H1 (cell line): ENCODE measurements at regions not wholly inside any gene's neighbourhood (a gene's known extent, or its start where the extent isn't known, plus 50 kb on each side); places are given as distances from the start of the nearest gene placed in this dataset.

ENCODE experiments used
- EZH2 ChIP-seq: fragments of 200-600 bp; sonication (generic); IDR thresholded peaks from 2 replicates; pipeline ENCODE4 v1.7.1; 2012; ENCODE audit warnings: low read depth, mild to moderate bottlenecking, moderate library complexity, low read length, inconsistent platforms; ENCODE audit not compliant: severe bottlenecking
- POLR2A ChIP-seq, 2 experiments: IDR thresholded peaks; 1 replicate in 1 of 2; 2 replicates in 1 of 2; pipeline ENCODE4 v1.6.1; 2011; ENCODE audit warnings: low read depth in 2 of 2, low read length in 2 of 2, mild to moderate bottlenecking in 2 of 2; ENCODE audit errors: control extremely low read depth in 1 of 2
- POLR2AphosphoS5 ChIP-seq: IDR thresholded peaks from 2 replicates; pipeline ENCODE4 v1.6.1; 2011; ENCODE audit warnings: low read depth, low read length
- RAD21 ChIP-seq, 2 experiments: IDR thresholded peaks in 1 of 2; conservative IDR thresholded peaks in 1 of 2; 2 replicates each; pipeline ENCODE4 v1.6.1; 2011; ENCODE audit warnings: low read depth in 2 of 2, low read length in 2 of 2, improper control_type of control experiment in 1 of 2, inconsistent platforms in 1 of 2, mild to moderate bottlenecking in 1 of 2, moderate library complexity in 1 of 2
- RFX5 ChIP-seq: IDR thresholded peaks from 2 replicates; pipeline ENCODE4 v1.6.1; 2011; ENCODE audit warnings: low read depth, low read length, improper control_type of control experiment, borderline replicate concordance
- SP2 ChIP-seq: IDR thresholded peaks from 2 replicates; pipeline ENCODE4 v1.6.1; 2012; ENCODE audit warnings: mild to moderate bottlenecking, low read length, inconsistent platforms
- ZNF274 ChIP-seq: IDR thresholded peaks from 2 replicates; pipeline ENCODE4 v1.7.0; 2012; ENCODE audit warnings: low read length, borderline replicate concordance; ENCODE audit errors: extremely low read depth
- TF ChIP-seq, protein P1 (sequence below), 3 experiments: IDR thresholded peaks; 1 replicate in 2 of 3; 2 replicates in 1 of 3; pipeline versions ENCODE4 v1.5.1 to v1.6.1; 2011; ENCODE audit warnings: low read length in 3 of 3, mild to moderate bottlenecking in 3 of 3, inconsistent platforms in 2 of 3, low read depth in 1 of 3, moderate library complexity in 1 of 3; ENCODE audit not compliant: insufficient read depth in 1 of 3; ENCODE audit errors: control extremely low read depth in 1 of 3

DNA sequence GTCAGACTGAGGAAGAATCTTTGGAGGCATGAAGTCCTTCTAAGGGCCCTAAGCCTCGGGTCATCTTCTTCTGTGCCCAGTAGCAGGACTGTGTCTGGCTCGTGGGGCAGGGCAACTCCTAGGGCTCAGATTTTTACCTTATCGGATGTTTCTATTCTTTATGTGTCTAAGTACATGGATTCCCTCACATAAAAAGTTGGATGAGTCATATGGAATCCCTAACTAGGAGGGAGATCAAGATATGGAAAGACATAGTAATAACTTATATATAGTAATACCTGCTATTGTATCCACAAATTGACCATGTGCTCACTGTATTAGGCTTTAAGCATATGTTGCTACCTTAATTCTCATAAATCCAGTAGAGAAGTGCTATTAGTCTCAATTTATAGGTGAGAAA, 364.5 kb upstream of the CAMK1G start:
- TF ChIP-seq, protein P1, sequence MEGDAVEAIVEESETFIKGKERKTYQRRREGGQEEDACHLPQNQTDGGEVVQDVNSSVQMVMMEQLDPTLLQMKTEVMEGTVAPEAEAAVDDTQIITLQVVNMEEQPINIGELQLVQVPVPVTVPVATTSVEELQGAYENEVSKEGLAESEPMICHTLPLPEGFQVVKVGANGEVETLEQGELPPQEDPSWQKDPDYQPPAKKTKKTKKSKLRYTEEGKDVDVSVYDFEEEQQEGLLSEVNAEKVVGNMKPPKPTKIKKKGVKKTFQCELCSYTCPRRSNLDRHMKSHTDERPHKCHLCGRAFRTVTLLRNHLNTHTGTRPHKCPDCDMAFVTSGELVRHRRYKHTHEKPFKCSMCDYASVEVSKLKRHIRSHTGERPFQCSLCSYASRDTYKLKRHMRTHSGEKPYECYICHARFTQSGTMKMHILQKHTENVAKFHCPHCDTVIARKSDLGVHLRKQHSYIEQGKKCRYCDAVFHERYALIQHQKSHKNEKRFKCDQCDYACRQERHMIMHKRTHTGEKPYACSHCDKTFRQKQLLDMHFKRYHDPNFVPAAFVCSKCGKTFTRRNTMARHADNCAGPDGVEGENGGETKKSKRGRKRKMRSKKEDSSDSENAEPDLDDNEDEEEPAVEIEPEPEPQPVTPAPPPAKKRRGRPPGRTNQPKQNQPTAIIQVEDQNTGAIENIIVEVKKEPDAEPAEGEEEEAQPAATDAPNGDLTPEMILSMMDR (IDR thresholded peaks at IDR 0.05; ENCODE audit: control extremely low read depth in 1 of 3, insufficient read depth in 1 of 3, low read depth in 1 of 3, low read length in 3 of 3), result no peak
- TF ChIP-seq ZNF274, result no peak
- no peak for TF ChIP-seq EZH2
- no peak for TF ChIP-seq SP2
- TF ChIP-seq POLR2AphosphoS5, result no peak
- TF ChIP-seq POLR2A (IDR thresholded peaks at IDR 0.05; ENCODE audit: control extremely low read depth in 1 of 2, low read depth in 2 of 2, low read length in 2 of 2), result no peak
- TF ChIP-seq RAD21 (IDR thresholded peaks at IDR 0.05 in 1 of 2, conservative IDR thresholded peaks at IDR 0.05 in 1 of 2; ENCODE audit: low read depth in 2 of 2, low read length in 2 of 2), result no peak
- TF ChIP-seq RFX5, result no peak
